Embryonic facial prominence (tissue), 1 donor: ENCODE measurements at regions not wholly inside any gene's neighbourhood (a gene's known extent, or its start where the extent isn't known, plus 50 kb on each side); places are given as distances from the start of the nearest gene placed in this dataset.
"Not testable (repeated sequence)": the region's sequence is repeated elsewhere in the genome, so short reads cannot be mapped to it uniquely, and the experiment has no call there.

ENCODE experiments used
- DNase-seq: peaks from one replicate; pipeline ENCODE4 v3.0.0-alpha.2; 2016; ENCODE audit errors: extremely low spot score

DNA sequence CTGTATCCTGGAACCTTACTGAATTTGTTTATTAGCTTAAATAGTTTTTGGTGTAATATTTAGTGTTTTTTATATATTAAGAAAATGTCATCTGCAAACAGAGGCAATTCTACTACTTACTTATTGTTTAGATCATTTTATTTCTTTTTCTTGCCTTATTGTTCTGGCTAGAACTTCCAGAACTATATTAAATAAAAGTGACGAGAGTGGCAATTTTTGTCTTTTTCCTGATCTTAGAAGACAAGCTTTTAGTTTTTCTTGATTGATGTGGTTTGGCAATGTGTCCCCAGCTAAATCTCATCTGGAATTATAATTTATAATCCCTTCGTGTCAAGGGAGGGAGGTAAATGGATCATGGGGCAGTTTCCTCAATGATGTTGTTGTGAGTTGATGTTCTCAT lies 857.8 kb downstream of the SLC6A15 start:
- no peak for DNase-seq

- no peak for DNase-seq
These were observed 864.7 kb downstream of the SLC6A15 start for GRCh38 chr12:84047881-84048280.

DNA sequence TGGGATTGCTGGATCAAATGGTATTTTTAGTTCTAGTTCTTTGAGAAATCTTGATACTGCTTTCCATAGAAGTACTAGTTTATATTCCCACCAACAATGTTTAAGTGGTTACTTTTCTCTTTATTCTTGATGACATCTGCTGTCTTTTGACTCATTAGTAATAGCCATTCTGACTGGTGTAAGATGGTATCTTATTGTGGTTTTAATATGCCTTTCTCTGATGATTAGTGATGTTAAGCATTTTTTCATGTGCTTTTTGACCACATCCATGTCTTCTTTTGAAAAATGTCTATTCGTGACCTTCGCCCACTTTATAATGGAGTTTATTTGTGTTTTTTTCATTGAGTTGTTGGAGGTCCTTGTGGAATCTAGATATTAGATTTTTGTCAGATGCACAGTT lies 865.7 kb downstream of the SLC6A15 start:
- no peak for DNase-seq

DNA sequence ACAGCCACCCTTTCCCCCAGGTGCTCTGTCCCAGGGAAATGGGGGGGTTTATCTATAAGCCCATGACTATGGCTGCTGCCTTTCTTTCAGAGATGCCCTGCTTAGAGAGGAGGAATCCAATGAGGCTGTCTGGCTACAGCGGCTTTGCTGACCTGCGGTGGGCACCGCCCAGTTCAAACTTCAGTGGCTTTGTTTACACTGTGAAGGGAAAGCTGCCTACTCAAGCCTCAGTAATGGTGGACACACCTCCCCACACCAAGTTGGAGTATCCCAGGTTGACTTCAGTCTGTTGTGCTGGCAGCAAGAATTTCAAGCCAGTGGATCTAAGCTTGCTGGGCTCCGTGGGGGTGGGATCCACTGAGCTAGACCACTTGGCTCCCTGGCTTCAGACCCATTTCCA lies 869.2 kb downstream of the SLC6A15 start:
- no peak for DNase-seq

DNA sequence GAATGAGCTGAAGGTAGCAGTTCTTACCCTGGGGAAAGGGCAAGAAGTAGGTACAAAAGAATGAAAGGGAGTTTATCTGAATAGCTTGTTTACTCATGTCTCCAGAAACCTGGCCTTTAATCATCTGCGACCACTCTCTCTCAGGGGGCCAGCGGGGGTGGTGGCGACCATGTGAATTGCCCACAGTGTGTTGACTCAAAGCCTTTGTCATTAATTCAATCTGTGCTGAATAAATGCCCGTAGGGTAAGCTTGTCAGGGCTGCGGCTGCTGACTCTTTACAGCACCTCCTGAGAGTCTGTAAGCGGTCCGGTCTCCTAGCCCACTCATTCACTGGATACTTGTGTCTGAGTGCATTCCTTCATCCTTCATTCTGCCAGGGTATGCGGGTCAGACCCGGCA lies 874.4 kb downstream of the SLC6A15 start:
- no peak for DNase-seq

GRCh38 chr12:84036912-84037311 lies 875.7 kb downstream of the SLC6A15 start:
- DNase-seq, result no peak

GRCh38 chr12:84035766-84036165 lies 876.8 kb downstream of the SLC6A15 start:
- DNase-seq, result no peak

- DNase-seq, result no peak
These were observed 877.7 kb downstream of the SLC6A15 start for GRCh38 chr12:84034871-84035270.

DNA sequence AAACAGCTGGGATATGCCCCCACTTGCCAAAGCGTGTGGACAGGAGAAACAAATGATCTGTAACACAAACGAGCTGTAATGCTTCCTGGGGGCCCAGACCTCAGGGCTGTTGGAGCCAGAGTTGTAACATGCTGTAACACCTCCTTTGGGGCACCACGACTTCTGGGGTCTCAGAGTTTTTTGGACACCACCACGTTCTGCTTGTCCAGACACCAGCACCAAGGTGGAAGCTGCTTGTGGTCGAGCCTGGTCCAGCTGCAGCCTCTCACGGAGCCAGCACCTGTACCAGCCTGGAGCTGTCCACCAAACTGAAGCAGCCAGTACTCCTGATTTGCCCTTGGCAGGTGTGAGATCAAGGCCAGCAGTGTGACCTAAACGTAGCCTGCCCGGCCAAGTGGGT lies 879.4 kb downstream of the SLC6A15 start:
- no peak for DNase-seq

DNA sequence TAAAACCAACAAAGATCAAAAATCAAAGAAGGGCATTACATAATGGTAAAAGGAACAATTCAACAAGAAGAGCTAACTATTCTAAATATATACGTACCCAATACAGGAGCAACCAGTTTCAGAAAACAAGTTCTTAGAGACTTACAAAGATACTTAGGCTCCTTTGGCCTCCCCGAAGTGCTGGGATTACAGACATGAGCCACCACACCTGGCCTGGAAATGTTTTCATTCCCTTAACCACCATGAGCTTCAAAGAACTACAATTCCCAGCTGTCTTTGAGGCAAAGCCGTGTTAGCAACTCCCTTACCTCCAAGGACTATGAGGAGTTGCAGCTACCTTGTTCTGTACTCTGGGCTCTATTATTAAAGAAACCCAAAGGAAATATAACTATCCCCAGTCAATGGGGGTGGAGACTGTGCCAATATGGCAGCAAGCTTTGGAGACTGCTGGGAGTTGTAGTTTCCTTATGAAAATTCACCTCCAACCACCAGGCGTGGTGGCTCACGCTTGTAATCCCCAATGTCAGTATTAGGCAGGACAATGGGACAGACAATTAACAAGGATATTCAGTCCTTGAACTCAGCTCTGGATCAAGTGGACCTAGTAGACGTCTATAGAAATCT lies 893.9 kb downstream of the SLC6A15 start:
- DNase-seq, result not testable (repeated sequence)

DNA sequence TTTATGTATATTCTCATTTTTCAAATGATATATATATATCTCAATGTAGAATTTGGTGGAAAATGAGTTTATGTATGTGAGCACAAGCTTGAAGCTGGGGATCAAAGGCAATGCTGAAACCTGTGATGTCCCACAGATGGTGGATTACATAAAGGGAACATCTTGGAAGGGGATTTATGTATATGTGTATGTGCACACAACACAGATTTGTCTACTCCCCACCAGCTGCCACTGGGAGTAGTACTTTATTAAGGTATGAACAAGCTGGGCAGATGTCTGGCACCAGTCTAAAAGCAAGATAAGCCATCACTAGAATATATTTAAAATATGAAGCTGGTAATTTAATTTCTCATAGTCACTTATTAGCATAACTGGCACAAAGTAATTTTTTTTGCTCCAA lies 895.6 kb downstream of the SLC6A15 start:
- no peak for DNase-seq

DNA sequence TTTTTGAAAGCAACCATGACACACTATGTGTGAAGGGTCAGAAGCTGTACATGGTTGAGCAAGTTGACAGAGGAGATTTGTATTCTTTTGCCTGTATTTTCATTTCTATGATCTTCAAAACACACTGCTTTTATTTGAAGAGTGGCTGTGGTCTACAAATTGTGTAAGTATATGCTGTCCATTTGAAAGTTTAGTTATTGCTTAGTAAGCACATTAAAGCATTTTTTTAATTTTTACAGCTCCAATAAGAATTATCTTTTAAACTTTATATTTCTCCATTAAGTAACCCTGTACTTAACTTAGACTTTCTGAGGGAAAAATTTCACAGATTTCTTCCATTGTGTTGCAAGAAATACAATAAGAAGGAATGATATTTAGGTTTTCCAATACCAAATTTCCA lies 915.2 kb downstream of the SLC6A15 start:
- DNase-seq, result no peak

DNA sequence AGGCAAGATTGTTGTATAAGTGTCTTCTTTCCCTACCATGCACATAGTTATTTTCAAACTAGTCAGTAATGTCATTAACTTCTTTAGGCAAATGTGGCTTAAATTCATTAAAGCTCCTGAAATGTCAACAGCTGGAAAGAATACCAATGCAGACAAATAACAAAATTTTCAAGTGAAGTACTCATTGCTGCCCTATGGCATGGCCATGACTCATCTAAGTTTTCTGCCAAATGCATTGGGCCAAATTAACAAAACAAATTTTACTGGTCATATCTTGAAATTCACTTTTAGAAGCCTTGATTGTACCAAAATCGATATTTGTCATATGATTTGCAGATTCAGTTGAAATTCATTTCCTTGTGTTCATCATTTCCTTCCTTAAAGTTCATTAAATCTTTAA lies 915.9 kb downstream of the SLC6A15 start:
- DNase-seq, result no peak

DNA sequence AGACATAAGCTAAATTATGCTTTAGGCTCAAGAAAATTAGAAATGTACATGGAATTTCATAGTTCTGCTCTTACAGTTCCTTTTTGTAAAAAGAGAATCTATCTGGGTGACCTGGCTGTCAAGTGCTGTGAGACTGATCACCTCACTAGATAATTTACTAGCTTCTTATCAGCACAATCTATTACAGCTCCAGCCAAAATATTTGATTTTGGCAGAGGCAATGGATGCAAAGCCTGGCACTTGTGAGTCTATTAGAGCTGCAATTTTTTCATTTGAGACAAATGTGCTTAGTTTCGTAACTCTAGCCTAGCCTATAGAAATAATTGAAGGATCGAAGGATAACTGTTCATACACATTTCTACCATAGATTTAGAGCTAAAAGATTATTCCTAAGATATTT lies 927.5 kb downstream of the SLC6A15 start:
- no peak for DNase-seq

DNA sequence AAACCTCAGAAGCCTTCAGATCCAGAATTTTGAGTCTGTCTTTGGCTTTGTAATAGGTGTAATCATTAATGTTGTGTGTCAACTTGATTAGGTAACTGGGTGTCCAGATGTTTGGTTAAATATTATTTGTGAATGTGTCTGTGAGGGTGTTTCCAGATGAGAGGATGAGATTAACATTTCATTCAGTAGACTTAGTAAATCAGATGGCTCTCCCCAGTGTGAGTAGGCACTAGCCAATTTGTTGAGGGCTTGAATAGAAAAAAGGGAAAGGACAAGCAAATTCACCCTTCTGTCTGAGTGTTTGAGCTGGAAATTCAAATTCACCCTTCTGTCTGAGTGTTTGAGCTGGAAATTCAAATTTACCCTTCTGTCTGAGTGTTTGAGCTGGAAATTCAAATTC lies 932.2 kb downstream of the SLC6A15 start:
- DNase-seq, result no peak

- DNase-seq, result no peak
These were observed 932.8 kb downstream of the SLC6A15 start for GRCh38 chr12:83979785-83980184.

DNA sequence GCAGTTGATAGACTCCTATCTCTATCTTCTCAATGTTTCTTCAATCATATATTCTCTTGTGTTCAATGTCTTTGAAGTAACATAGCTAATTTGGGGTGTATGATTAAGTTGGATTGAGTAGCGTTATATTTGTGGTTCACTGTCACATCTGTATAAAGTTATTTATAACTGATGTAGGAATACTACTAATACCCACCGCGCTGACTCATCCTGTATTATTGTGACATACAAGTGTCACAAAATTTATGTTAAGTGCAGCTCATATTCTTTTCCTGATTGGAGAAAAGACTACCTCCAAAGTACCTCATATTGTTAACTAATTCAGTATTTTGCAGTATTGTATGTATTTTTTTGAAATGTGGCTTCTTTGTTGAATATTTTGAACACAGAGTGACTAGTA lies 940.8 kb downstream of the SLC6A15 start:
- DNase-seq, result no peak

DNA sequence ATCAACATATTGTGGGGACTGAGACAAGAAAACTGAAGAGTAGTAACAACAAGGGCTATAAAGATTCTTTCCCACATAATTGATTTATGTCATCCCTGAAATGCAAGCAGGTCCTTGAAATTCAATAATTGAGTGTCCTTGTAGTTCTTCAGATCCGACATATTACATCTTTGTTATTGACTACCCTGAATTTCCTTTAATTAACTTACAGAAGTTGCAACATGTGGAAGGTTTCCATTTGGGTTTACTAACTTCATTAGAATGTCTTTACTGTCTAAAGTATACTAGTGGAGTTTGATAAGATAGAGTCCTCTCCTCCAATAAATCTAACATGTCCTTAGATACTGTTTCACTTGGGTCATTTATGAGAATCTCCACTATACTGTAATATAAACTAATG lies 951.8 kb downstream of the SLC6A15 start:
- no peak for DNase-seq

GRCh38 chr12:83958997-83959396 lies 953.6 kb downstream of the SLC6A15 start:
- no peak for DNase-seq

- DNase-seq, result no peak
These were observed 957.5 kb downstream of the SLC6A15 start for GRCh38 chr12:83954956-83955601.

DNA sequence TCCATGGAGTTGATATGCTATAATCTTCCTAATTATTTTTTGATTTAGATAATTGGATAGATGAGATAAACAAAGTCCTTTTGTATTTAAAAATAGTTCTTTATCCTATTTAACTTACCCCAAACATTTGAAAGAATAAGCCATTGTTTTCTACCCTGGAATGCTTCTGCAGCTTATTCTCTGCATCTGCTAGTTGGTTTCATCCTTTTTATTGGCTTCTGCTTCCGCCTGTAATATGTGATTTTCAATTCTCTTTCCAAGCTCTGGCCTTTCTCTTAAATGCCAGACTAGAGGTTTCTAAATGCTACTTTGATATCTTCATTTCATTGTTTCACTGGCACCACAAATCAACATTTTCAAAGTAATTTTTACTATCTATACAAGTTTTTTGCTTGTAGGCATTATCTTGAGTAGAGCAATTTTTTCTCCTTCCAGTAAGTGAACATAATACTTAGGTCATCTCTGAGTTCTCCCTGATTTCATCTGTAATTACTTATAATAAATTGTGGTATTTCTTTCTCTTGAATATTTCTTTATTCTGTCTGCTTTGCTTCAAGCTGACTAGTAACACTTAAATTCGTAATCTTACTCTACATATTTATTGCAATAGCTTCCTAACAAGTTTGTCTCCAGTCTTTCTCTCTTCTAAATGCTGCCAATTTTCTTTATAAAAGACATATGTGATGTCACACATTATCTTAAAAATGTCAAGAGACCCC lies 958.4 kb downstream of the SLC6A15 start:
- DNase-seq, result no peak

DNA sequence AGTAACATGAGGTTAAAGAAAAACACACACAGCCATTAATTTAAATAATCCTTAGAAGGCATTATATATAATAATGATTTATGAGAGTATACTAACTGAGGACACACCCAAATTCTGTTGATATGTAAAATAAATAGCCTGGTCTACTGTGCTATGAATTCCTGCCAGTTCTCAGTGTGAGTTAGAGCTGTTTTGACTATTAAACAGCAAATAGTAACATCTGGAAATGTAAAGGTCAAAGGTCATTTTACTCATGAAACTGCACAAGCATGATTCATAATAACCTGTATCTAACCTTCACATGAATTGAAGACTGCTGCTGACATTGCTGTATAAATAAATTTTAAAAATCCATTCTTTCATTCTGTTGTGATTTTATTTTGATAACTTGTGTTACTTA lies 966.7 kb downstream of the SLC6A15 start:
- DNase-seq, result no peak

DNA sequence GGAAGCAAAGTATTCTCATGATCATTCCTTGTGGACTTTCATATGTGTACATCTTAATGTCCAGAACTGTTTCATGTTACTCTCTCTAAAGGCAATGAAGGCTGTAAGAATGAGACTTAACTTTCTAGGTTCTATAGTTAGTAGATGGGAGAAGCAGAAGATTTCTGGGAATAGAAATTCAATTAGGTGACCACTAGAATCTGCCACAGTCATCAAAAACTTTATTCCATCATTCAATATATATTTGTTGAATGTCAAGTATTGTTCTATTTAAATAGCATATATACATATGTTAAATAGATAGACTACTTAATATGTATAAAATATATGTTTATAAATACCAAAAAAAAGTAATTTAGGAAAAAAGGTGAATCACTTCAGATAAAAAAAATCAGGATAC lies 972.9 kb downstream of the SLC6A15 start:
- no peak for DNase-seq
